ENCODE measurements at regions not wholly inside any gene's neighbourhood (a gene's known extent, or its start where the extent isn't known, plus 50 kb on each side); places are given as distances from the start of the nearest gene placed in this dataset.

GRCh38 chr4:80127870-80128419, 54.9 kb upstream of the ANTXR2 start (continued):
- TF ChIP-seq ZNF18 (tag by site-specific recombination; IDR thresholded peaks at IDR 0.05) (no peak), ZNF350 (tag by site-specific recombination; IDR thresholded peaks at IDR 0.05) (no peak), ZBTB26 (tag by site-specific recombination; optimal IDR thresholded peaks at IDR 0.05) (no peak)

GRCh38 chr4:80126435-80126834, 53.4 kb upstream of the ANTXR2 start:
- Histone ChIP-seq H3K4me3 (ENCODE audit: low read depth, low read length) (no peak overlapping the region), H3K36me3 (ENCODE audit: control insufficient read depth in 2 of 2, insufficient read depth in 1 of 2, low read length in 2 of 2) (no peaks in the 10 kb centered on the region), H3K27ac (ENCODE audit: extremely low read depth, low read depth, low read length) (no peak overlapping the region), H3K9me3 (ENCODE audit: control insufficient read depth, insufficient read depth, low read depth, low read length) (no peaks in the 10 kb centered on the region), H3K4me1 (ENCODE audit: control insufficient read depth, insufficient read depth, low read length) (no peaks in the 10 kb centered on the region)
- no peak for TF ChIP-seq ZNF148 (tag by site-specific recombination; IDR thresholded peaks at IDR 0.05; ENCODE audit: borderline replicate concordance)
- TF ChIP-seq RBAK (tag by site-specific recombination; IDR thresholded peaks at IDR 0.05), result no peak
- TF ChIP-seq ZNF132 (tag by site-specific recombination; IDR thresholded peaks at IDR 0.05; ENCODE audit: borderline replicate concordance), result no peak
- TF ChIP-seq ZNF211 (tag by site-specific recombination; IDR thresholded peaks at IDR 0.05; ENCODE audit: low read depth), result no peak
- no peak for TF ChIP-seq GLIS1 (tag by site-specific recombination; IDR thresholded peaks at IDR 0.05)
- TF ChIP-seq ZNF302 (tag by site-specific recombination; IDR thresholded peaks at IDR 0.05; ENCODE audit: low read depth), result no peak
- TF ChIP-seq ZNF623 (tag by site-specific recombination; IDR thresholded peaks at IDR 0.05), result no peak
- no peak for TF ChIP-seq HOXC10 (CRISPR knock-in tag; IDR thresholded peaks at IDR 0.05)
- TF ChIP-seq SCRT1 (tag by site-specific recombination; IDR thresholded peaks at IDR 0.05; ENCODE audit: borderline replicate concordance), result no peak
- TF ChIP-seq ZNF514 (tag by site-specific recombination; IDR thresholded peaks at IDR 0.05), result no peak
- POLR2A ChIA-PET, result no interaction called here
- CTCF ChIA-PET, result interaction anchor here (0.6 to 2.2 kb wide), 4 partner anchors 11 to 1451 kb away, joined by 3 to 6 read pairs (median 3); no protein-coding TSS in a partner anchor

- TF ChIP-seq PRDM1 (tag by site-specific recombination; IDR thresholded peaks at IDR 0.05), result peak; percentile 48; the same call in 1 of the 2 replicates
- no peak for TF ChIP-seq BCL11B (tag by site-specific recombination; IDR thresholded peaks at IDR 0.05; ENCODE audit: low read depth)
- TF ChIP-seq ELK4 (IDR thresholded peaks at IDR 0.05; ENCODE audit: borderline replicate concordance, low read depth, low read length), result no peak
- TF ChIP-seq FEZF1 (tag by site-specific recombination; IDR thresholded peaks at IDR 0.05), result no peak
- TF ChIP-seq WT1 (tag by site-specific recombination; IDR thresholded peaks at IDR 0.05), result no peak
- no peak overlapping the region for H3K4me3 ChIP-seq (ENCODE audit: low read depth, low read length)
- no peak overlapping the region for H3K27ac ChIP-seq (ENCODE audit: extremely low read depth, low read depth, low read length)
- no peaks in the 10 kb centered on the region for H3K4me1 ChIP-seq (ENCODE audit: control insufficient read depth, insufficient read depth, low read length)
- POLR2A ChIA-PET, result no interaction called here
- CTCF ChIA-PET, result interaction anchor here (0.5 to 2.2 kb wide), 6 partner anchors 10 to 1450 kb away, joined by 3 to 6 read pairs (median 3); no protein-coding TSS in a partner anchor
- no peaks in the 10 kb centered on the region for H3K9me3 ChIP-seq (ENCODE audit: control insufficient read depth, insufficient read depth, low read depth, low read length)
- H3K36me3 ChIP-seq (ENCODE audit: control insufficient read depth in 2 of 2, insufficient read depth in 1 of 2, low read length in 2 of 2), result no peaks in the 10 kb centered on the region
These were observed 52.5 kb upstream of the ANTXR2 start for GRCh38 chr4:80125252-80126177.

Measured in HEK293 (cell line).